ENCODE measurements at regions not wholly inside any gene's neighbourhood (a gene's known extent, or its start where the extent isn't known, plus 50 kb on each side); places are given as distances from the start of the nearest gene placed in this dataset.

DNA sequence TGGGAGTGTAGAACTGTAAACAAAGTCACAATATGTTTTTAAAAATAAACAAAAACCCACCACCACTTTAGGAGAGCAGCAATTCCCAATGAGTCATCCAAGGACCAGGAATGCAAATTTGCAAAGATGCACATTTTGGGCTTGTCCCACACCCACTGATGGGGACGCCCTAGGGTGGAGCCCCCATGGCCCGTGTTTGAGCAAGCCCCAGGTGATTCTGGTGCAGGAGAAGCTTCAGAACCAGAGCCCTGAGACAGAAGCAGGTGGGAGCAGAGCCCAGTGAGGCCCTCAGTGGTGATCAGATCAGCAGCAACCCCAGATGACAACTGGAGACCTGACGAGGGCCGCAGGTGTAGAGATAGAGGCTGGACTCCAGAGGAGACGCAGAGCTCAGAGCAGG lies 55.1 kb upstream of the PFKP start:
- TF ChIP-seq POLR2AphosphoS5 (IDR thresholded peaks at IDR 0.05) (no peak), CTCF (IDR thresholded peaks at IDR 0.05) (no peak), POLR2A (IDR thresholded peaks at IDR 0.05) (no peak), EP300 (IDR thresholded peaks at IDR 0.05; ENCODE audit: low read depth) (no peak)
